A673 (cell line): ENCODE measurements at regions not wholly inside any gene's neighbourhood (a gene's known extent, or its start where the extent isn't known, plus 50 kb on each side); places are given as distances from the start of the nearest gene placed in this dataset.

Experiments used
- CTCF ChIP-seq: fragments of 300-800, 200-600 bp; sonication (generic); conservative IDR thresholded peaks from 2 replicates; pipeline ENCODE4 v1.5.1; 2017; ENCODE audit warnings: low read depth, mild to moderate bottlenecking, antibody characterized with exemption, low read length, moderate library complexity, mixed read lengths
- EZH2 ChIP-seq: fragments of 200-600 bp; sonication (generic); IDR thresholded peaks from 2 replicates; pipeline ENCODE4 v1.6.1; 2017; ENCODE audit warnings: borderline replicate concordance, low read depth, mild to moderate bottlenecking, mixed read lengths, antibody characterized with exemption, low read length; ENCODE audit not compliant: poor library complexity, severe bottlenecking

- TF ChIP-seq CTCF: no peak
- no peak for TF ChIP-seq EZH2
Observed at GRCh38 chr1:29623501-29623900, 387.2 kb downstream of the PTPRU start.
